ENCODE measurements at regions not wholly inside any gene's neighbourhood (a gene's known extent, or its start where the extent isn't known, plus 50 kb on each side); places are given as distances from the start of the nearest gene placed in this dataset.

DNA sequence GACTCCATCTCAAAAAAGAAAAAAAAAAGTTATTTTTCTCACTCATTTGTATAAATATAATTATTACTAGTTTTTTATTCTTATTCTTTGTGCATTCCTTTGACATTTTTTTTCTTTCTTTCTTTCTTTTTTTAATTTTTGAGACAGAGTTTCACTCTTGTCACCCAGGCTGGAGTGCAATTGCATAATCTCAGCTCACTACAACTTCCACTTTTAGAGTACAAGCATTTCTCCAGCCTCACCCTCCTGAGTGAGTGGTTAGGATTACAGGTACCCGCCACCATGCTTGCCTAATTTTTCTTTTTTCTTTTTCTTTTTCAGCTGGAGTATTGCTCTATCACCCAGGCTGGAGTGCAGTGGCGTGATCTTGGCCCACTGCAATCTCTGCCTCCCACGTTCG, 51.4 kb upstream of the JARID2 start:
- Histone ChIP-seq H3K4me3 (ENCODE audit: insufficient read depth, low read length, poor library complexity, severe bottlenecking) (no peak overlapping the region), H3F3A (ENCODE audit: insufficient read depth) (no peaks in the 10 kb centered on the region), H3K27me3 (ENCODE audit: low read length) (no peaks in the 10 kb centered on the region), H3K9ac (ENCODE audit: low read length) (no peak overlapping the region), H3K9me2 (replicated peaks; ENCODE audit: insufficient read depth, low read length) (no peaks in the 10 kb centered on the region), H3K36me3 (ENCODE audit: low read length) (no peaks in the 10 kb centered on the region), H3K27ac (ENCODE audit: low read depth, low read length) (no peak overlapping the region), H3K79me2 (ENCODE audit: insufficient read depth, low read length) (no peaks in the 10 kb centered on the region), H4K20me1 (ENCODE audit: low read depth, low read length) (no peaks in the 10 kb centered on the region), H3K4me2 (ENCODE audit: low read depth, low read length, poor library complexity, severe bottlenecking) (no peak overlapping the region), H3K9me3 (ENCODE audit: insufficient read depth, low read length) (no peaks in the 10 kb centered on the region), H2AFZ (ENCODE audit: low read depth, low read length, severe bottlenecking) (no peak overlapping the region)
- TF ChIP-seq, protein P1, sequence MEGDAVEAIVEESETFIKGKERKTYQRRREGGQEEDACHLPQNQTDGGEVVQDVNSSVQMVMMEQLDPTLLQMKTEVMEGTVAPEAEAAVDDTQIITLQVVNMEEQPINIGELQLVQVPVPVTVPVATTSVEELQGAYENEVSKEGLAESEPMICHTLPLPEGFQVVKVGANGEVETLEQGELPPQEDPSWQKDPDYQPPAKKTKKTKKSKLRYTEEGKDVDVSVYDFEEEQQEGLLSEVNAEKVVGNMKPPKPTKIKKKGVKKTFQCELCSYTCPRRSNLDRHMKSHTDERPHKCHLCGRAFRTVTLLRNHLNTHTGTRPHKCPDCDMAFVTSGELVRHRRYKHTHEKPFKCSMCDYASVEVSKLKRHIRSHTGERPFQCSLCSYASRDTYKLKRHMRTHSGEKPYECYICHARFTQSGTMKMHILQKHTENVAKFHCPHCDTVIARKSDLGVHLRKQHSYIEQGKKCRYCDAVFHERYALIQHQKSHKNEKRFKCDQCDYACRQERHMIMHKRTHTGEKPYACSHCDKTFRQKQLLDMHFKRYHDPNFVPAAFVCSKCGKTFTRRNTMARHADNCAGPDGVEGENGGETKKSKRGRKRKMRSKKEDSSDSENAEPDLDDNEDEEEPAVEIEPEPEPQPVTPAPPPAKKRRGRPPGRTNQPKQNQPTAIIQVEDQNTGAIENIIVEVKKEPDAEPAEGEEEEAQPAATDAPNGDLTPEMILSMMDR (IDR thresholded peaks at IDR 0.05; ENCODE audit: insufficient read depth, low read length, poor library complexity, severe bottlenecking) = no peak
- no peak for TF ChIP-seq EZH2phosphoT487 (conservative IDR thresholded peaks at IDR 0.05; ENCODE audit: low read length)
